ENCODE measurements at regions not wholly inside any gene's neighbourhood (a gene's known extent, or its start where the extent isn't known, plus 50 kb on each side); places are given as distances from the start of the nearest gene placed in this dataset.

GRCh38 chr2:193935114-193935513 lies 1721.9 kb upstream of the SLC39A10 start:
- H3K4me3 Mint-ChIP-seq, result no peak overlapping the region
- DNase-seq, result no peak
- ATAC-seq (ENCODE audit: low read depth), result no peak
- no peak overlapping the region for H3K27ac Mint-ChIP-seq
- intact Hi-C loops (cut with micrococcal nuclease), result no loop called here
- H3K36me3 Mint-ChIP-seq (ENCODE audit: low read depth), result no peaks in the 10 kb centered on the region
- no peaks in the 10 kb centered on the region for H3K4me1 Mint-ChIP-seq
- ChIA-PET POLR2A (no interaction called here), CTCF (no interaction called here)
- no peaks in the 10 kb centered on the region for H3K9me3 Mint-ChIP-seq
- no peaks in the 10 kb centered on the region for H3K27me3 Mint-ChIP-seq
- no peak for TF ChIP-seq CTCF (IDR thresholded peaks at IDR 0.05)

DNA sequence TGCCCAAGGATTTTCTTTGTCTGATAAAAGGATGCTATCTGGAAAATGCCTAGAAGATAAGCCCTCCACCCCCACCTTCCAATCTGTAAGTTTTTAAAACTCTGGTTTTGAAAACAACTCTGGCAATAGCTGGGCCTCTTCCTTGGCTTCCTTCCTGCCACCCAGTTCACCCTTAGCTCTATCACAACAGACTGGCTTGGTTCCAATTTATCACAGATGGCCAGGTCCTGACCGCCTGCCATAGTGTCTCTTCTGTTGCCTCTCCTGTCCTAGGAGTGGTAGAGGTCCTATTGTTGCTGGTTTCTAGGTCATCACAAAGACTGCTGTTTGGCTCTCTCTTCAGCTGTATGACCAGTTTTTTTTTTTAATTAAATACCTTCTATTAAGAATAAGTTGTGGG lies 1727.9 kb upstream of the SLC39A10 start:
- no peak overlapping the region for H3K27ac Mint-ChIP-seq
- no peak for TF ChIP-seq CTCF (IDR thresholded peaks at IDR 0.05)
- no peak for ATAC-seq (ENCODE audit: low read depth)
- intact Hi-C loops (cut with micrococcal nuclease), result no loop called here
- no peak overlapping the region for H3K4me3 Mint-ChIP-seq
- ChIA-PET CTCF (no interaction called here), POLR2A (no interaction called here)
- no peaks in the 10 kb centered on the region for H3K27me3 Mint-ChIP-seq
- no peaks in the 10 kb centered on the region for H3K9me3 Mint-ChIP-seq
- H3K36me3 Mint-ChIP-seq (ENCODE audit: low read depth), result no peaks in the 10 kb centered on the region
- no peaks in the 10 kb centered on the region for H3K4me1 Mint-ChIP-seq
- DNase-seq, result no peak

GRCh38 chr2:193907561-193907960 lies 1712.8 kb upstream of the TMEFF2 start:
- ChIA-PET CTCF (no interaction called here), POLR2A (no interaction called here)
- intact Hi-C loops (cut with micrococcal nuclease), result no loop called here
- DNase-seq (no peak), ATAC-seq (ENCODE audit: low read depth) (no peak)
- TF ChIP-seq CTCF (IDR thresholded peaks at IDR 0.05), result no peak
- Mint-ChIP-seq H3K27me3 (no peaks in the 10 kb centered on the region), H3K9me3 (no peaks in the 10 kb centered on the region), H3K4me1 (no peaks in the 10 kb centered on the region), H3K27ac (no peak overlapping the region), H3K4me3 (no peak overlapping the region), H3K36me3 (ENCODE audit: low read depth) (no peaks in the 10 kb centered on the region)

GRCh38 chr2:193900292-193900691 lies 1705.6 kb upstream of the TMEFF2 start:
- Mint-ChIP-seq H3K4me1 (no peaks in the 10 kb centered on the region), H3K4me3 (no peak overlapping the region), H3K36me3 (ENCODE audit: low read depth) (no peaks in the 10 kb centered on the region), H3K27me3 (no peaks in the 10 kb centered on the region), H3K27ac (no peak overlapping the region), H3K9me3 (no peaks in the 10 kb centered on the region)
- ChIA-PET POLR2A (no interaction called here), CTCF (no interaction called here)
- ATAC-seq (ENCODE audit: low read depth), result no peak
- TF ChIP-seq CTCF (IDR thresholded peaks at IDR 0.05), result no peak
- intact Hi-C loops (cut with micrococcal nuclease), result no loop called here
- no peak for DNase-seq

DNA sequence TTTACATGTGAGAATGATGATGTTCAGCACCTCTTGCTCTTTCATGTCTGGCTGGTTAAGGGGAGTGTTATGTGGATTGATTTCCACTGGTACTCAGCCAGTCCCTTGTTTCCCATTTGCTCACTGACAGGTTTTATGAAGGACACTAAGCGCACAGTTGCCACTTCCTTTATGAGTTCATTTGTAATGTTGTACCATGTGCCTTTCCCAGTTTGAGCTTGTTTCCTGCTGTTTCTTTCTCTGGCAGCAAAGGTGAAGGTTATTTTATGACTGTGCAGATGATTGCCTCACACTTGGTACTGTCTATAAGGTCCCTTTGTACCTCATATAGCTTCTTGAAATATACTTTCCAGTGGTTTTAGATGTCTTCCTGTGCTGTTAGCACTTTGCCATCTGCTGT lies 1700.5 kb upstream of the TMEFF2 start:
- Mint-ChIP-seq H3K27ac (no peak overlapping the region), H3K36me3 (ENCODE audit: low read depth) (no peaks in the 10 kb centered on the region), H3K4me1 (no peaks in the 10 kb centered on the region), H3K4me3 (no peak overlapping the region), H3K9me3 (no peaks in the 10 kb centered on the region), H3K27me3 (no peaks in the 10 kb centered on the region)
- no peak for TF ChIP-seq CTCF (IDR thresholded peaks at IDR 0.05)
- intact Hi-C loops (cut with micrococcal nuclease), result no loop called here
- ATAC-seq (ENCODE audit: low read depth) (no peak), DNase-seq (no peak)
- CTCF ChIA-PET, result no interaction called here
- POLR2A ChIA-PET, result no interaction called here
